HepG2 (cell line): ENCODE measurements at regions not wholly inside any gene's neighbourhood (a gene's known extent, or its start where the extent isn't known, plus 50 kb on each side); places are given as distances from the start of the nearest gene placed in this dataset.

Experiments used
- ATAC-seq: fragments of 200-7000 bp; cut with Tn5 transposase; 3 replicates; pipeline ENCODE4 v1.9.1; 2020; ENCODE audit warnings: mild to moderate bottlenecking, moderate library complexity
- BruUV-seq: library from RNA; stranded (reverse); fragments of 400-500 nt; replicated peaks from 2 replicates; lab custom pipeline; 2021; lab: Mats Ljungman, UMichigan
- CTCF ChIA-PET: fragments of 300-600 bp; formaldehyde crosslinking; extraction: SDS; loops from one replicate; lab custom pipeline; 2021; ENCODE audit warnings: low total read pairs, inconsistent platforms, low intra/inter-chr PET ratio; lab: Yijun Ruan, JAX
- POLR2A ChIA-PET: fragments of 350-600 bp; sonication (Branson Sonifier 250); formaldehyde crosslinking; loops from one replicate; lab custom pipeline; 2020; ENCODE audit warnings: antibody characterized with exemption, inconsistent platforms; lab: Yijun Ruan, JAX
- DNase-seq: peaks from one replicate; pipeline ENCODE4 v3.0.0-alpha.2; 2015; ENCODE audit warnings: low spot score
- FAIRE-seq: peaks from 3 replicates; lab custom pipeline; 2011; peaks lifted over from hg19 to GRCh38; lab: Jason Lieb, UNC
- H2AFZ ChIP-seq: one replicate; pipeline ENCODE4 v1.6.1; 2011; ENCODE audit warnings: low read length, inconsistent platforms
- H3K27ac ChIP-seq: fragments of 300-600 bp; 3 replicates; pipeline ENCODE4 v1.8.0; 2011; ENCODE audit warnings: mixed run types, mild to moderate bottlenecking, mixed read lengths, low read length, inconsistent platforms; ENCODE audit not compliant: insufficient read depth; ENCODE audit errors: extremely low read length
- H3K27me3 ChIP-seq, 2 experiments: fragments of 200-600 bp in 1 of 2; 2 replicates in 1 of 2; 3 replicates in 1 of 2; pipeline versions ENCODE4 v1.6.0 to v1.8.0; 2011; ENCODE audit warnings: low read length in 2 of 2, mild to moderate bottlenecking in 2 of 2, moderate library complexity in 2 of 2, inconsistent platforms in 1 of 2; ENCODE audit not compliant: insufficient read depth in 2 of 2, control insufficient read depth in 1 of 2
- H3K36me3 ChIP-seq, 2 experiments: fragments of 200-600 bp in 1 of 2; replicated peaks in 1 of 2; 2 replicates in 1 of 2; 3 replicates in 1 of 2; pipeline versions ENCODE4 v1.5.1 to v1.8.0; 2011; ENCODE audit warnings: low read length in 2 of 2, inconsistent platforms in 1 of 2; ENCODE audit not compliant: insufficient read depth in 2 of 2, control insufficient read depth in 1 of 2
- H3K4me1 ChIP-seq: 2 replicates; pipeline ENCODE4 v1.5.1; 2012; ENCODE audit warnings: low read length, inconsistent platforms; ENCODE audit not compliant: insufficient read depth
- H3K4me2 ChIP-seq: 2 replicates; pipeline ENCODE4 v1.6.0; 2011; ENCODE audit warnings: low read depth, low read length, inconsistent platforms
- H3K4me3 ChIP-seq, 3 experiments: fragments of 200-600 bp in 1 of 3; sonication (generic), shearing (Covaris generic) in 1 of 3; replicated peaks in 1 of 3; 2 replicates each; pipeline ENCODE4 v1.5.1; 2011 to 2016; ENCODE audit warnings: low read length in 3 of 3, inconsistent platforms in 2 of 3, low read depth in 2 of 3, mild to moderate bottlenecking in 2 of 3, control low read depth in 1 of 3, mixed read lengths in 1 of 3; ENCODE audit not compliant: insufficient read depth in 1 of 3
- H3K79me2 ChIP-seq: one replicate; pipeline ENCODE4 v1.6.1; 2011; ENCODE audit warnings: low read length, inconsistent platforms; ENCODE audit not compliant: insufficient read depth
- H3K9ac ChIP-seq: 2 replicates; pipeline ENCODE4 v1.6.0; 2011; ENCODE audit warnings: mild to moderate bottlenecking, low read depth, low read length, inconsistent platforms; ENCODE audit not compliant: insufficient read depth
- H3K9me3 ChIP-seq: 2 replicates; pipeline ENCODE4 v1.5.1; 2012; ENCODE audit warnings: mild to moderate bottlenecking, low read length
- H4K20me1 ChIP-seq: 2 replicates; pipeline ENCODE4 v1.6.0; 2011; ENCODE audit warnings: inconsistent platforms, mild to moderate bottlenecking, low read length, moderate library complexity; ENCODE audit not compliant: insufficient read depth
- CREBL2 ChIP-seq: sonication (generic); formaldehyde crosslinking; IDR thresholded peaks from 2 replicates; pipeline ENCODE4 v1.8.1; 2023; ENCODE audit warnings: missing genetic modification reagents, mild to moderate bottlenecking, borderline replicate concordance
- HBP1 ChIP-seq: IDR thresholded peaks from 2 replicates; pipeline ENCODE4 v1.6.1; 2016; ENCODE audit warnings: low read depth, control low read depth
- MATR3 ChIP-seq: sonication (generic); formaldehyde crosslinking; IDR thresholded peaks from 2 replicates; pipeline ENCODE4 v1.4.0; 2020; ENCODE audit warnings: missing genetic modification reagents
- MLLT10 ChIP-seq: sonication (generic); formaldehyde crosslinking; IDR thresholded peaks from 2 replicates; pipeline ENCODE4 v1.4.0; 2020; ENCODE audit warnings: missing genetic modification reagents
- MTF1 ChIP-seq: sonication (generic); formaldehyde crosslinking; IDR thresholded peaks from 2 replicates; pipeline ENCODE4 v1.5.0; 2020; ENCODE audit warnings: missing genetic modification reagents
- PAWR ChIP-seq: sonication (generic); formaldehyde crosslinking; IDR thresholded peaks from 2 replicates; pipeline ENCODE4 v1.4.0; 2020; ENCODE audit warnings: missing genetic modification reagents, mild to moderate bottlenecking, borderline replicate concordance
- PLRG1 ChIP-seq: fragments of 450-650 bp; conservative IDR thresholded peaks from 2 replicates; pipeline ENCODE4 v1.6.1; 2016
- POLR2AphosphoS2 ChIP-seq: IDR thresholded peaks from 2 replicates; pipeline ENCODE4 v1.6.1; 2011; ENCODE audit warnings: low read depth, low read length, improper control_type of control experiment
- SIX4 ChIP-seq: sonication (generic); formaldehyde crosslinking; IDR thresholded peaks from 2 replicates; pipeline ENCODE4 v1.4.0; 2020; ENCODE audit warnings: missing genetic modification reagents
- THAP8 ChIP-seq: sonication (generic); formaldehyde crosslinking; IDR thresholded peaks from 2 replicates; pipeline ENCODE4 v1.5.1; 2020; ENCODE audit warnings: missing genetic modification reagents, mild to moderate bottlenecking, borderline replicate concordance
- ZNF275 ChIP-seq: sonication (generic); formaldehyde crosslinking; IDR thresholded peaks from 2 replicates; pipeline ENCODE4 v1.8.0; 2022; ENCODE audit warnings: missing genetic modification reagents, mild to moderate bottlenecking, inconsistent platforms, borderline replicate concordance
- ZNF605 ChIP-seq: sonication (generic); formaldehyde crosslinking; IDR thresholded peaks from 2 replicates; pipeline ENCODE4 v1.8.0; 2022; ENCODE audit warnings: mild to moderate bottlenecking, missing genetic modification reagents
- ZNF710 ChIP-seq: sonication (generic); formaldehyde crosslinking; IDR thresholded peaks from 2 replicates; pipeline ENCODE4 v1.5.0; 2020; ENCODE audit warnings: mild to moderate bottlenecking, missing genetic modification reagents, borderline replicate concordance
- ZSCAN31 ChIP-seq: sonication (generic); formaldehyde crosslinking; IDR thresholded peaks from 2 replicates; pipeline ENCODE4 v1.5.0; 2020; ENCODE audit warnings: low read depth, mild to moderate bottlenecking, missing genetic modification reagents
- ZSCAN9 ChIP-seq: IDR thresholded peaks from 2 replicates; pipeline ENCODE4 v1.6.1; 2016; ENCODE audit warnings: borderline replicate concordance
- WGBS: methylation state at CpG from one replicate; pipeline ENCODE4 v1.1.6; 2017; ENCODE audit warnings: low lambda C conversion rate; 5-methylcytosine and 5-hydroxymethylcytosine counted together
- in situ Hi-C: cut with HindIII; loops from 2 replicates; pipeline ENCODE4 v1.10.0; 2017; ENCODE audit warnings: low pct_unique_long_range_greater_than_20kb; ENCODE audit not compliant: extremely low pct_ligation_motif_present
- intact Hi-C: fragments of 100-400 bp; cut with micrococcal nuclease; formaldehyde crosslinking; loops from one replicate; pipeline ENCODE4 v1.10.0; 2022; ENCODE audit not compliant: unreplicated experiment

GRCh38 chr3:86731501-86731901 lies 259.4 kb downstream of the VGLL3 start:
- POLR2A ChIA-PET, result no interaction called here
- WGBS, result no CpG with 5 or more reads among the region's 21 CpGs

GRCh38 chr3:86723433-86723832 lies 267.5 kb downstream of the VGLL3 start:
- Histone ChIP-seq H3K9me3 (no peaks in the 10 kb centered on the region), H3K9ac (no peak overlapping the region), H3K4me1 (no peaks in the 10 kb centered on the region), H3K36me3 (no peaks in the 10 kb centered on the region), H3K4me2 (no peak overlapping the region), H3K27me3 (no peaks in the 10 kb centered on the region), H3K27ac (no peak overlapping the region), H3K79me2 (no peaks in the 10 kb centered on the region), H3K4me3 (no peak overlapping the region), H2AFZ (no peak overlapping the region), H4K20me1 (no peaks in the 10 kb centered on the region)
- FAIRE-seq (no peak), DNase-seq (no peak), ATAC-seq (no peak)
- BruUV-seq, result no TSS peak
- in situ Hi-C loops, result no loop called here
- intact Hi-C loops, result no loop called here
- ChIA-PET CTCF (no interaction called here), POLR2A (no interaction called here)
- TF ChIP-seq PLRG1 (no peak), MLLT10 (CRISPR knock-in tag) (no peak), ZNF605 (no peak), ZSCAN9 (CRISPR knock-in tag) (no peak), ZNF275 (no peak), THAP8 (no peak), POLR2AphosphoS2 (no peak), ZNF710 (no peak), ZSCAN31 (CRISPR knock-in tag) (no peak), SIX4 (CRISPR knock-in tag) (no peak), PAWR (CRISPR knock-in tag) (no peak), MTF1 (CRISPR knock-in tag) (no peak), MATR3 (CRISPR knock-in tag) (no peak), HBP1 (CRISPR knock-in tag) (no peak)

More at GRCh38 chr3:86731501-86731901, 259.4 kb downstream of the VGLL3 start:
- ATAC-seq, result no peak
- CTCF ChIA-PET, result no interaction called here
- Histone ChIP-seq H3K9ac (no peak overlapping the region), H4K20me1 (no peaks in the 10 kb centered on the region), H3K79me2 (no peaks in the 10 kb centered on the region), H3K4me2 (no peak overlapping the region), H3K27me3 (no peaks in the 10 kb centered on the region), H3K4me1 (no peaks in the 10 kb centered on the region), H2AFZ (no peak overlapping the region), H3K36me3 (no peaks in the 10 kb centered on the region), H3K9me3 (no peaks in the 10 kb centered on the region), H3K27ac (no peak overlapping the region), H3K4me3 (no peak overlapping the region)
- in situ Hi-C loops (no loop called here), intact Hi-C loops (no loop called here)
- no peak for FAIRE-seq
- BruUV-seq, result no TSS peak
- no peak for TF ChIP-seq CREBL2 (CRISPR knock-in tag)
- DNase-seq, result no peak
